A673 (cell line): ENCODE measurements at regions not wholly inside any gene's neighbourhood (a gene's known extent, or its start where the extent isn't known, plus 50 kb on each side); places are given as distances from the start of the nearest gene placed in this dataset.

ENCODE experiments used
- BruUV-seq: library from RNA; stranded (reverse); fragments of 400-500 nt; replicated peaks from 2 replicates; lab custom pipeline; 2021; lab: Mats Ljungman, UMichigan
- CTCF ChIA-PET: fragments of 300-600 bp; sonication (Branson Sonifier 250); formaldehyde crosslinking; loops from one replicate; lab custom pipeline; 2022; ENCODE audit warnings: antibody characterized with exemption; lab: Charles Lee
- POLR2A ChIA-PET: fragments of 300-600 bp; sonication (Branson Sonifier 250); formaldehyde crosslinking; loops from one replicate; lab custom pipeline; 2022; ENCODE audit warnings: antibody characterized with exemption; ENCODE audit not compliant: low non-redundant PET; lab: Charles Lee
- DNase-seq: peaks from one replicate; pipeline ENCODE4 v3.0.0-alpha.2; 2015; ENCODE audit warnings: low spot score
- H3K27ac ChIP-seq: fragments of 200-600 bp; sonication (generic); 2 replicates; pipeline ENCODE4 v1.5.1; 2016; ENCODE audit warnings: mixed run types, low read depth, mild to moderate bottlenecking, mixed read lengths, antibody characterized with exemption, low read length; ENCODE audit not compliant: poor library complexity, severe bottlenecking
- H3K27me3 ChIP-seq: fragments of 200-600 bp; sonication (generic); replicated peaks from 2 replicates; pipeline ENCODE4 v1.6.1; 2017; ENCODE audit warnings: mixed run types, low read depth, mild to moderate bottlenecking, mixed read lengths, antibody characterized with exemption, low read length; ENCODE audit not compliant: insufficient read depth, poor library complexity
- H3K36me3 ChIP-seq: fragments of 200-600 bp; sonication (generic); 2 replicates; pipeline ENCODE4 v1.6.1; 2016; ENCODE audit warnings: mixed run types, mild to moderate bottlenecking, mixed read lengths, antibody characterized with exemption, low read length; ENCODE audit not compliant: insufficient read depth, poor library complexity, severe bottlenecking
- H3K4me1 ChIP-seq: fragments of 200-600 bp; sonication (generic); 2 replicates; pipeline ENCODE4 v1.6.1; 2017; ENCODE audit warnings: mixed run types, mild to moderate bottlenecking, mixed read lengths, antibody characterized with exemption, low read length; ENCODE audit not compliant: insufficient read depth, poor library complexity, severe bottlenecking
- H3K4me3 ChIP-seq: fragments of 200-600 bp; sonication (generic); 2 replicates; pipeline ENCODE4 v1.5.1; 2016; ENCODE audit warnings: low read depth, mixed run types, mild to moderate bottlenecking, mixed read lengths, low read length; ENCODE audit not compliant: poor library complexity, severe bottlenecking
- H3K9me3 ChIP-seq: fragments of 200-600 bp; sonication (generic); 2 replicates; pipeline ENCODE4 v1.6.1; 2016; ENCODE audit warnings: mixed run types, low read depth, mild to moderate bottlenecking, mixed read lengths, antibody characterized with exemption, low read length; ENCODE audit not compliant: poor library complexity, severe bottlenecking
- CTCF ChIP-seq: fragments of 300-800, 200-600 bp; sonication (generic); conservative IDR thresholded peaks from 2 replicates; pipeline ENCODE4 v1.5.1; 2017; ENCODE audit warnings: low read depth, mild to moderate bottlenecking, antibody characterized with exemption, low read length, moderate library complexity, mixed read lengths
- EZH2 ChIP-seq: fragments of 200-600 bp; sonication (generic); IDR thresholded peaks from 2 replicates; pipeline ENCODE4 v1.6.1; 2017; ENCODE audit warnings: borderline replicate concordance, low read depth, mild to moderate bottlenecking, mixed read lengths, antibody characterized with exemption, low read length; ENCODE audit not compliant: poor library complexity, severe bottlenecking
- intact Hi-C: fragments of 100-400 bp; cut with micrococcal nuclease; formaldehyde crosslinking; loops from one replicate; pipeline ENCODE4 v1.10.0; 2022; ENCODE audit not compliant: unreplicated experiment

GRCh38 chr20:62530643-62531032 lies 54.8 kb upstream of the GATA5 start:
- Histone ChIP-seq H3K27ac (no peak overlapping the region), H3K4me1 (no peaks in the 10 kb centered on the region), H3K27me3 (peaks cover 4% of the 10 kb centered on the region), H3K4me3 (no peak overlapping the region), H3K9me3 (no peaks in the 10 kb centered on the region), H3K36me3 (no peaks in the 10 kb centered on the region)
- BruUV-seq: no TSS peak
- no peak for DNase-seq
- intact Hi-C loops: no loop called here
- CTCF ChIA-PET: no interaction called here
- POLR2A ChIA-PET: no interaction called here
- TF ChIP-seq EZH2 (no peak), CTCF (no peak)

- H3K36me3 ChIP-seq: no peaks in the 10 kb centered on the region
- intact Hi-C loops: no loop called here
- TF ChIP-seq CTCF: no peak
- no peak for TF ChIP-seq EZH2
- no peak overlapping the region for H3K4me3 ChIP-seq
- H3K9me3 ChIP-seq: no peaks in the 10 kb centered on the region
- BruUV-seq: no TSS peak
- ChIA-PET CTCF (no interaction called here), POLR2A (no interaction called here)
- no peaks in the 10 kb centered on the region for H3K4me1 ChIP-seq
- H3K27ac ChIP-seq: no peak overlapping the region
- DNase-seq: no peak
- no peaks in the 10 kb centered on the region for H3K27me3 ChIP-seq
Observed at GRCh38 chr20:62531046-62531838, 55.4 kb upstream of the GATA5 start.

GRCh38 chr20:62532921-62533320 lies 57.1 kb upstream of the GATA5 start:
- TF ChIP-seq EZH2: no peak
- TF ChIP-seq CTCF: no peak
- H3K4me1 ChIP-seq: no peaks in the 10 kb centered on the region
- no peaks in the 10 kb centered on the region for H3K27me3 ChIP-seq
- H3K9me3 ChIP-seq: no peaks in the 10 kb centered on the region
- no peaks in the 10 kb centered on the region for H3K36me3 ChIP-seq
- CTCF ChIA-PET: no interaction called here
- no peak overlapping the region for H3K27ac ChIP-seq
- POLR2A ChIA-PET: no interaction called here
- no peak overlapping the region for H3K4me3 ChIP-seq
- DNase-seq: no peak
- intact Hi-C loops: no loop called here
- BruUV-seq: no TSS peak
